Left renal cortex interstitium (tissue), 4 donors: ENCODE measurements at regions not wholly inside any gene's neighbourhood (a gene's known extent, or its start where the extent isn't known, plus 50 kb on each side); places are given as distances from the start of the nearest gene placed in this dataset.
"Not testable (repeated sequence)": the region's sequence is repeated elsewhere in the genome, so short reads cannot be mapped to it uniquely, and the experiment has no call there.

Experiments used
- DNase-seq, 4 donors: peaks; one replicate each; pipeline ENCODE4 v3.0.0-alpha.2; 2013; ENCODE audit warnings: low read depth in 4 of 4, low spot score in 2 of 4, missing footprints in 1 of 4

GRCh38 chr6:48472091-48472490 is 361.1 kb upstream of the PTCHD4 start:
- DNase-seq = peak in 2 of 4 donors; percentile 17 to 21

- no peak for DNase-seq
Observed at GRCh38 chr6:48471326-48471725, 360.3 kb upstream of the PTCHD4 start.

GRCh38 chr6:48449002-48449401 is 338.0 kb upstream of the PTCHD4 start:
- no peak for DNase-seq

GRCh38 chr6:48447251-48447650 is 336.3 kb upstream of the PTCHD4 start:
- no peak for DNase-seq

- no peak for DNase-seq
Observed at GRCh38 chr6:48429610-48430009, 318.6 kb upstream of the PTCHD4 start.

- no peak for DNase-seq
Observed at GRCh38 chr6:48429021-48429420, 318.0 kb upstream of the PTCHD4 start.

GRCh38 chr6:48426636-48427035 is 315.6 kb upstream of the PTCHD4 start:
- DNase-seq = no peak

- no peak for DNase-seq
Observed at GRCh38 chr6:48423640-48424365, 312.8 kb upstream of the PTCHD4 start.

- no peak for DNase-seq
Observed at GRCh38 chr6:48419992-48420391, 309.0 kb upstream of the PTCHD4 start.

- no peak for DNase-seq
Observed at GRCh38 chr6:48417927-48418326, 306.9 kb upstream of the PTCHD4 start.

GRCh38 chr6:48412656-48413055 is 301.7 kb upstream of the PTCHD4 start:
- DNase-seq = no peak

- no peak for DNase-seq
Observed at GRCh38 chr6:48404927-48405326, 293.9 kb upstream of the PTCHD4 start.

- DNase-seq = no peak
Observed at GRCh38 chr6:48403587-48403986, 292.6 kb upstream of the PTCHD4 start.

- DNase-seq = no peak
Observed at GRCh38 chr6:48401016-48401415, 290.0 kb upstream of the PTCHD4 start.

- no peak for DNase-seq
Observed at GRCh38 chr6:48397887-48398286, 286.9 kb upstream of the PTCHD4 start.

- DNase-seq = no peak
Observed at GRCh38 chr6:48389146-48390043, 278.4 kb upstream of the PTCHD4 start.

GRCh38 chr6:48388044-48388443 is 277.0 kb upstream of the PTCHD4 start:
- no peak for DNase-seq

- no peak for DNase-seq
Observed at GRCh38 chr6:48378884-48379407, 267.9 kb upstream of the PTCHD4 start.

GRCh38 chr6:48377115-48377514 is 266.1 kb upstream of the PTCHD4 start:
- no peak for DNase-seq

GRCh38 chr6:48371226-48371625 is 260.2 kb upstream of the PTCHD4 start:
- not testable (repeated sequence) for DNase-seq

- DNase-seq = no peak
Observed at GRCh38 chr6:48369100-48369499, 258.1 kb upstream of the PTCHD4 start.

GRCh38 chr6:48325701-48326100 is 214.7 kb upstream of the PTCHD4 start:
- DNase-seq = no peak
